GM18517 (cell line): ENCODE measurements at regions not wholly inside any gene's neighbourhood (a gene's known extent, or its start where the extent isn't known, plus 50 kb on each side); places are given as distances from the start of the nearest gene placed in this dataset.

Experiments
- ATAC-seq: cut with Tn5 transposase; IDR thresholded peaks from one replicate; pipeline ENCODE4 v1.9.1; 2021; ENCODE audit warnings: mild to moderate bottlenecking, moderate library complexity; ENCODE audit not compliant: unreplicated experiment

GRCh38 chr7:131964203-131964602, 407.8 kb upstream of the PODXL start:
- no peak for ATAC-seq

- ATAC-seq: no peak
Measured at GRCh38 chr7:131961054-131961680, 404.7 kb upstream of the PODXL start.

GRCh38 chr7:131959106-131959812, 402.8 kb upstream of the PODXL start:
- ATAC-seq: no peak

GRCh38 chr7:131957338-131958020, 401.1 kb upstream of the PODXL start:
- ATAC-seq: no peak

- ATAC-seq: no peak
Measured at GRCh38 chr7:131956864-131957263, 400.4 kb upstream of the PODXL start.

GRCh38 chr7:131955679-131956078, 399.3 kb upstream of the PODXL start:
- ATAC-seq: no peak

GRCh38 chr7:131953184-131953583, 396.8 kb upstream of the PODXL start:
- ATAC-seq: no peak

- no peak for ATAC-seq
Measured at GRCh38 chr7:131952365-131952764, 395.9 kb upstream of the PODXL start.

- ATAC-seq: no peak
Measured at GRCh38 chr7:131950758-131951157, 394.3 kb upstream of the PODXL start.

- ATAC-seq: no peak
Measured at GRCh38 chr7:131949659-131950058, 393.2 kb upstream of the PODXL start.

- ATAC-seq: no peak
Measured at GRCh38 chr7:131948434-131949053, 392.1 kb upstream of the PODXL start.

- no peak for ATAC-seq
Measured at GRCh38 chr7:131947661-131948060, 391.2 kb upstream of the PODXL start.

- no peak for ATAC-seq
Measured at GRCh38 chr7:131945957-131946544, 389.6 kb upstream of the PODXL start.

GRCh38 chr7:131945313-131945911, 389.0 kb upstream of the PODXL start:
- ATAC-seq: no peak

GRCh38 chr7:131944556-131945069, 388.2 kb upstream of the PODXL start:
- ATAC-seq: no peak

- ATAC-seq: no peak
Measured at GRCh38 chr7:131943646-131944045, 387.2 kb upstream of the PODXL start.

- no peak for ATAC-seq
Measured at GRCh38 chr7:131943211-131943610, 386.8 kb upstream of the PODXL start.

- ATAC-seq: no peak
Measured at GRCh38 chr7:131942287-131943150, 386.1 kb upstream of the PODXL start.

- ATAC-seq: no peak
Measured at GRCh38 chr7:131941291-131941690, 384.9 kb upstream of the PODXL start.
